HT-29 (cell line): ENCODE measurements at regions not wholly inside any gene's neighbourhood (a gene's known extent, or its start where the extent isn't known, plus 50 kb on each side); places are given as distances from the start of the nearest gene placed in this dataset.

Experiments
- DNase-seq: peaks from one replicate; pipeline ENCODE4 v3.0.0-alpha.2; 2015; ENCODE audit warnings: low spot score

DNA sequence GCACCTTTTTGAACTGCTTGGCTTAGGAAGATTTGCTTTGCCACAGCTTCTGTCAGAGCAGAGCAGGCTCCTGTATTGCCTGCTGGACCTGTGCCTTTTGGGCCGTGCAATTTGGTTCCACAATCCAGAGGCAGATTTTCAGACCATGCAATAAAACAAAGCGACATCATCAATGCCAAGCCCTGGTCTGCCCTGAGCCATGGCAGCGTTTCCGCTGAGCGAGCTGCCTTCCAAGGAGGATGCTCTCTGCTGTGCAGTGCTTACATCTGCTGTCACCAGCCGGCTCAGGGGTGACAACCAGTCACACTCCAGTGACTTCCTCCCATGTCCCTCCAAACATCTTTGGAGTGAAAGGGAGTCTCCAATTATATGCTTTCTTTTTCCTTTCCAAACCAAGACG, 282.2 kb downstream of the CDH26 start:
- DNase-seq = no peak

DNA sequence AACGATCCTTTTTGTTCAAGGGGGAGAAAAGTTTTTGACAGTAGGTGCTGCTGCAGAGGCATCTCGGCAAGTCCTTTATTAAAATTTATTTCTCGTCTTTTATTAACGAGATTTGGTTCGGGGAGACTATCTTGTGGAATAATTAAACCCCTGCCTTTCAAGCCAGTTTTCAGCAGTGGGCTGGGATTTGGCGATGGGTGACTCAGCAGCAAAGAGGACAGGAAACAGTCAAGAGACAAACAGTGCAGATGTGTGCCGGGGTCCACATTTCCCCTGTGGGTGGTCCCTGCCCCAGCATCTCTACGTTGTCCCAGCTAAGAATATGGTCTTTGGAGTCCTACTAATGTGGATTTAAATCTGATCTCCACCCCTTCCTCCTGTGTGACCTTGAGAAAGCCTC, 282.8 kb downstream of the CDH26 start:
- no peak for DNase-seq

DNA sequence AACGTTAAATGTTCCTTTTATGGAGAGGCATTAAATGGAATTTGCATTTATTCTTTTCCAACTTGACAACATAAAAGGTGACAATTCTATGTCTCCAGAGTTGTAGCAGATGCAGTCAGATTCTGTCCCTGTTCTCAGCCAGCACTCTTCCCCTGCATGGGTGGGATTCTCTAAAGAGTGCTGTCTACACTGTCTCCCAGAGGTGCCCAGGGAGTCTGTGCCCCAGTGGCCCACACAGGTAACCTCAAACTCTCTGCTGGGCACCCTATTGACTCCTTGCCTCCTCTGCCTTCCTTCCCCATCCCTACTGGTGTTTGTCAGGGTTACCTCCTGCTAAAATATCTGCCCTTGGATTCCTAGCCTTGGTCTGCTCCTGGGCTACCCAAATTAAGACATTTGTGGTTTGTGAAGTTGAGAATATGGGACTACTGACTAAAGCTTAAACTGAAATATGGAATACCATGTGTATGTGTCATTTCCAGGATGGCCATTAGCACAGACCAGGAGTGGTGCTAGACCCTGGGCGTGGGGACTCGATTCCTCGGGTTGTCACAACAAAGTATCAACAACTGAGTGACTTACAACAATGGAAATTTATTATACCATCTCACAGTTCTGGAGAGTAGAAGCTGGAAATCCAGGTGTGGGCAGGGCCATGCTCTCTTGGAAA, 284.7 kb downstream of the CDH26 start:
- DNase-seq = no peak

DNA sequence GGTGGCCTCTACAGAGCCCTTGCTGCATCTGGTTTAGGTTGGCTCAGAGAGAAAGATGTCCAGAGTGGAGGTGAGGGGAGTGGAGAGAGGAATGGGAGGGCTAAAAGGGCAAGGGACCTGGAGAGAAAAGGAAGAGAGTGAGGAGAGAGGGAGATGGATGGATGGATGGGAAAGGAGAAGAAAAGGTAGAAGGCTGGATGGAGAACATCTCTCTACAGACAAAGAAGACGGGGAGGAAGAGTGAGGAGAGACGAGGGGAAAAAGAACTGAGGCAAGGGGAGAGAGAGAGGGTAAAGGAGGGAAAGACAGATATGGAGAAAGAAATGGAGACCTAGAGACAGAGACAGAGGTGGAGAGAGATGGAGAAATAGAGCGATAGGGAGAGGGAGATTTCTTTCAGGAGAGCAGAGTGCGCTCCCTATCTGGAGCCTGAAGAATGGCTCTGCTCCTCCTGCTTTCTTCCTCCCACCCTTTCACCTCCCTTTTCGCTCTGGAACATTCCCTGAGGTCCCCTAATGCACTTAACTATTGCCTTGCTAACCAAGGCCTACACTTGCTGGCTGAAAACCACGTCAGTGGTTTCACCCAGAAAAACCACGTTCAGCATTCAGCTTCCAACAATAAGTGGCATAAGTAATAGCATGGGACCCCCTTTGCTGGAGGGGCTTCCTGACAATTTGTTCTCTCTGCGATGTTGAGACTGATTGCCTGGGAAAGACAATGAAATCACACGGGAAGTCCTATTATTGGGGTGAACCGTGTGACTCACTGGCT, 286.3 kb downstream of the CDH26 start:
- DNase-seq = no peak

- DNase-seq = no peak
Measured at GRCh38 chr20:60246751-60247150, 288.5 kb downstream of the CDH26 start.

- peak; percentile 33 for DNase-seq
Measured at GRCh38 chr20:60249436-60249835, 291.2 kb downstream of the CDH26 start.

DNA sequence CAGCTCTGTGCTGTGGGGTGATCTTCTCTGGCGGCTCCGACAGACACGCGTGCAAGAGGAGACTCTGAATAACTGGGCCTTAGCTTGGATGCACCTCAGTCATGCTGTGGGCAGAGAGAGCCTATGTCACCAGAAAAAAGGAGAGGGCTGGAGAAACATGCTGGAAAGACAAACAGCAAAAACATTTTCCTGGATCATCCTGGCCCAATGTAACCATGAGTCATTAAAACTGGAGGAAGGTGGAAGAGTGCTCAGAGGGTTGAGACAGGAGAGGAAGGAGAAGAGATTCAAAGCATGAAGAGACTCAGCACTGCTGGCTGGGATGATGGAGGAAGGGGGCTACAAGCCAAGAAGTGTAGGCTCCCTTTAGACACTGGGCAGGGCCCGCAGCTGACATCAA, 292.0 kb downstream of the CDH26 start:
- no peak for DNase-seq

- DNase-seq = no peak
Measured at GRCh38 chr20:60252866-60253265, 294.6 kb downstream of the CDH26 start.

DNA sequence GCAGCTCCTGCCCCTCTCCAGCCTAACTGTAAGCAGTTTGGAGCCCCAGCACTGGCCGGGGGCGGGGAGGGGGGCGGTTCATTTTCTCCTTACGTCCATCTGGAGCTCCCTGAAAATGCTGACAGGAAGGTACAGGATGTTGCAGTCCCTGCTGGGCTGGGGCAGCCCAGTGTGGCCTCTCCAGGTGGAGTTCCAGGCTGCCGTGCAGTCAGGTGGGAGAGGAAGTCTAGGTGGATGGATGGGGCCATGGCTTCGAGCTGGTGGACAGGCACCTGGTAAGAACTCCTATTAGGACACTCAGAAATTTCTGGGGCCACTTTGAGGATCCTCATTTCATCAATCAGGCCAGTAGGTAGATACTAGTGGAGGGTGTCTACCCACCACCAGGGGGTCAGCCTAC, 295.2 kb downstream of the CDH26 start:
- no peak for DNase-seq

GRCh38 chr20:60254901-60255411, 296.7 kb downstream of the CDH26 start:
- DNase-seq = no peak

- no peak for DNase-seq
Measured at GRCh38 chr20:60255415-60255814, 297.2 kb downstream of the CDH26 start.

GRCh38 chr20:60255866-60256265, 297.6 kb downstream of the CDH26 start:
- no peak for DNase-seq

DNA sequence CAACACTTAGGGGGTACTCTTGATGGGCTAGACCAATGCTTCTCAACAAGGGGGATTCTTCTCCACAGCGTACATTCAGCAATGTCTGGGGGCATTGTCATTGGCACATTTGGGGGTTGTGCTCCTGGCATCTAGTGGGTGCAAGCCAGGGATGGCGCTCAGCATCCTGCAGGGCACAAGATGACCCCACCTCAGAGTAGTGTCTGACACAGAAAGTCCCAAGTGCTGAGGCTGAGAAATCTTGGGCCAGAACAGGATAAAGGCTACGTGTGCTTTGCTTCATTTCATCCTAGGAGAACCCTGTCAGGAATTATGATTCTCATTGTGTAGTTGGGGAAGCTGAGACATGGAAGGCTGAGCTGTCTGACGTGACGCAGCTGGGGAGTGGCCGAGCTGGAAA, 298.6 kb downstream of the CDH26 start:
- DNase-seq = no peak

GRCh38 chr20:60257671-60258070, 299.4 kb downstream of the CDH26 start:
- DNase-seq = no peak

DNA sequence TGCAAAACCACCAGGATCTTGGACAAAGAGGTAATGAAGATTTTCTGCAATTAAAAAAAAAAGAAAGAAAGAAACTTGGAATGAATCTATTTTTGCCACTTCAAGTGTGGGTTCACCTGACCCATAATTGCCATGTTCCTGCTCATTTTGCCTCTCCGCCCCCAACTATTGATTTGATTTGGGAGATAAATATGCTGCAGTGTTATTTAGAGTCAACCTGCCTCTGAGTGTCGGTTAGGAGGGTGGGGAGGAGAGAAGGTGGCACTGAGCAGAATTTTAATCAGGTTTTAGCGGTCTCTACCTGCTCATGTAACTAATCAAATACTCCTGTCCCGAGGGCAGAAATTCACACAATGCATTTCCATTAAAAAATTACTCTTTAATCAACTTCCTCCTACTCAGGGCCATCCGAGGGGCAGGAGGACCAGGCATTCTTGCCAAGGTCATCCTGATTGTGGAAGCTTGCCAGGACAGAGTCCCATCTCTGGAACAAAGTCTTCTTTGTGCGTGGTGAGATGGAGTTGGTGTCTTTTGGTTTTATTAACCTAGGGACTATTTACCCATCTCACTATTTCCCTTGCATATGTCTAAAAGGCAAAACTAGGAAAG, 300.1 kb downstream of the CDH26 start:
- DNase-seq = no peak

DNA sequence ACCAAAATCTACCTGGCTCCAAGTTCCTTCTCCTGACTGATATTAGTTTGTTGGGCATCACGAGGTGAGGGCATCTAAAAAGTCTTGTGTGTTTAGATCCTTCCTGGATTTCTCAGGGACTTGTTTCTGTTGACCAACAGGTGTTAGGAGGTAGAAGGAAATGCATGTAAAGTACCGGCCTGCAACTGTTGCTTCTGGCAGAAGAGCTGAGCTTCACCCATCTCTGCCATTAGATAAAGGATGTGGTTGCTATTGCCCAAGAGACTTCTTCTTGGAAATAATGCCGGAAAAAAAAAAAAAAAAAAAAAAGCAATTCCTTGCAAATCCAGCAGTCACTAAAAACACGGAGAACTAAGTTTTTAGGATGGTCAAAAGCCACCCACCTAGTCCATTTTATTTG, 303.1 kb downstream of the CDH26 start:
- DNase-seq = no peak

DNA sequence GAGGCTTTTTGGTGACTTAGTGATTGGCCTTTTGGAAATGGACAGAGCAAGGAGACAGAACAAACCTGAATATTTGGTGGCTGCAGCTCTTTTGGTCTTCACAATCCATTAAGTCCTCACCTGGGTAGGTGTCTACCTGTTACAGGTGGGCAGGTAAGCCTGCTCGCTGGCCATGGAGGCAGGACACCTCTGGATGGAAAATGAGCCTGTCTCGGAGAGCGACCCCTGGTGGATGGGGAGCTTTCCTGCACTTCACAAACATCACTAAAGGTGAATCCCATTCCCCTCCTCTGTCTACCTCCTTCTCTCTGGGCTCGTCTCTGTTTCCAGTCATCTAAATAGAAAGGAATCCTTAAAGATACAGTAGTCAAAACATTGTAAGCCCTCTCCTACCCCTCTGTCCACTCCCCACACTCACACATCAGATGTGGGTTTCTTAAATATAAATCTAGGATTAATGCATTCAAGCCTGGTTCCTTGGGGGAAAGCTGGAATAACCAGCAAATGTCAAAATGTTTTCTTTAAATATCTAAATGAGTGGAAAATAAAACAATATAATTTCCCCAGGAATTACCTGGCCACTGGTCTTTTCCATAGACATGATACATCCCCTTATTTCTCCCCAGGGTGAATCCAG, 304.9 kb downstream of the CDH26 start:
- peak; percentile 76 for DNase-seq

DNA sequence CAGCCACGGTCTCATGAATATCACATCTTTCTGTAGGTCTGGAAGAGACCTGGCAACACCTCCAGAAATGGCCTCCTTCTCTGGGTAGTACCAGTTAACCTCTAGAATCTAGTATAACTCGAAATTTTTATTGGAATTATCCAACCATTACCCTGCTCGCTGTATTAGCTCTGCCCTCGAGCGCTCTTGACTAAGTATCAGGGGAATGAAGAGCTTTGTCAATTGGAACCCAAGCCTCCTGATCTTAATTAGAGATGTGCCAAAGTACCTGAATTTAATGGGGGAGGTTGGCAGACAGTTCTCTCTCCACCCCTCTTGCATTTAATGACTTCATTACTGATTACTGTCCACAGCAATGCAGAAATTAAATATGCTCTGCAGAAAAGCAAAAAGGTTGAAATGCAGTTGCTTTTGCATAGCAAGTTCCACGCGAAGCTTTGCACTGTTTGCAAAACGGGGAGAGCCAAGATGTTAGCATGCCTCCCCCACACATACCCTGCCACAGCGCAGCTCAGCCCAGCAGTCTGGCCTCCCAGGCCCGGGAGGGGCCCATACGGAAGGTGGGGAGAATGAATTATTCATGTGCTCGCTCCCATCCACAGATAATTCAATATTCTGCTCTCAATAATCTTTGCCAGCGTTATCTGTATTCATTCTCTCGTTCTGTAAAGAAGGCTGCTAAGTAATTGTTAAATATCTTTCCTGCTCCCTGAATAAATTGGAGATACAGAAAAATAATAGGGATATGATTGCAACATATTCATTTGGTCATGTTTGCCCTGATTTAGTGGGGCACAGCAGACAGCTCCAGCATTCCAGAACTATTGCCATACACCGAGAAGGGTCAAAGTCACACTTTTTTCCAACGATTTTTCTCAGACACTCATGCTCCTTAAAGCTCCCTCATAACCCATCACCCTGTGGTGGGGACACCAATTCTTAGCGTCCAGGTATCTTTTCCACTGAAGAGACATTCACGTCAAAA, 305.8 kb downstream of the CDH26 start:
- DNase-seq = no peak

- no peak for DNase-seq
Measured at GRCh38 chr20:60266177-60266823, 308.1 kb downstream of the CDH26 start.

- DNase-seq = no peak
Measured at GRCh38 chr20:60268491-60268890, 310.3 kb downstream of the CDH26 start.
